ENCODE measurements at regions not wholly inside any gene's neighbourhood (a gene's known extent, or its start where the extent isn't known, plus 50 kb on each side); places are given as distances from the start of the nearest gene placed in this dataset.

DNA sequence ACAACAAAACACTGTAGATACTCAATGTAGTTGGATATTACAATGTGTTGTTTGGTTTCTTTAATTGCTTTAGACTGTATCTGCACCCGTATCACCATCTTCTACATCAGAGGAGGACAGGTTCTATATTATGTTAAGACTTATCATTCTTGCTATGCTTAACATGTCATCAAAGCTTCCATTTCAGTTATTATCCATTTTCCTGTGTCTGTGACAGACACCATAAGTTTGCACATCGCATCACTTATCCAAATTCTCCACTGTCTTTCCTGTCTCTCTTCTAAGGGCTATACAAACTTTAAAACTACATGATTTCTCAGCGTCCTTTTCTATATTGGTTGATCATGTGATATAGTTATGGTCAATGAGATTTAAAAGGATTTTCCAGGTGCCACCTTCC lies 719.0 kb downstream of the TBC1D32 start:
- no peaks in the 10 kb centered on the region for H3K36me3 ChIP-seq (ENCODE audit: insufficient read depth, low read depth, low read length)
- H3K9ac ChIP-seq (ENCODE audit: low read depth, low read length): no peak overlapping the region
- H3K4me1 ChIP-seq (ENCODE audit: insufficient read depth, low read length): peaks cover 3% of the 10 kb centered on the region; the same call in 1 of the 2 replicates
- no peaks in the 10 kb centered on the region for H3K27me3 ChIP-seq (ENCODE audit: insufficient read depth, low read length)
- no peak overlapping the region for H3K4me3 ChIP-seq (ENCODE audit: low read length)
- no peak overlapping the region for H3K27ac ChIP-seq (ENCODE audit: low read length)
- H3K9me3 ChIP-seq (ENCODE audit: insufficient read depth, low read depth, low read length): no peaks in the 10 kb centered on the region

GRCh38 chr6:120614723-120615122 lies 719.6 kb downstream of the TBC1D32 start:
- no peak overlapping the region for H3K4me3 ChIP-seq (ENCODE audit: low read length)
- peaks cover 2% of the 10 kb centered on the region; the same call in 1 of the 2 replicates for H3K4me1 ChIP-seq (ENCODE audit: insufficient read depth, low read length)
- no peak overlapping the region for H3K9ac ChIP-seq (ENCODE audit: low read depth, low read length)
- no peaks in the 10 kb centered on the region for H3K36me3 ChIP-seq (ENCODE audit: insufficient read depth, low read depth, low read length)
- no peak overlapping the region for H3K27ac ChIP-seq (ENCODE audit: low read length)
- H3K27me3 ChIP-seq (ENCODE audit: insufficient read depth, low read length): no peaks in the 10 kb centered on the region
- H3K9me3 ChIP-seq (ENCODE audit: insufficient read depth, low read depth, low read length): no peaks in the 10 kb centered on the region

DNA sequence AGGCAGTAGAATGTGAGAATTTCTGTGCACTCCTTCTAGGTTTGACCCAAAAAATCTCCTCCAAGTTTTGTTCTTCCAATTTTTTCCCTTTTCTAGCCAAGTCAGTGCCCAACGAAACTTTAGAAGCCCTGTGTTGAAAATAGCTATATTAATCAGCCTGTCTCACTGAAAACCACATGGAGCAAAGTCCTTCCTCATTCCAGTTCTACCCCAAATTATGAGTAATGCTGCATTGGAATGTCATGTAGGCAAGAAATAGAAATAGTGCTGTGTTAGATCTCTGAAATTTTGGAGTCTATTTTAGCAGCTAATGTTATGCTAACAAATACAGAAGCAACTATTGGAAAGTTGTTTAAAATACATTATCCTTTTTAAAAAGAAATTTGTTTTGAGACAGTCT lies 725.5 kb downstream of the TBC1D32 start:
- Histone ChIP-seq H3K27me3 (ENCODE audit: insufficient read depth, low read length) (no peaks in the 10 kb centered on the region), H3K27ac (ENCODE audit: low read length) (no peak overlapping the region), H3K4me3 (ENCODE audit: low read length) (no peak overlapping the region), H3K9me3 (ENCODE audit: insufficient read depth, low read depth, low read length) (no peaks in the 10 kb centered on the region), H3K36me3 (ENCODE audit: insufficient read depth, low read depth, low read length) (no peaks in the 10 kb centered on the region), H3K4me1 (ENCODE audit: insufficient read depth, low read length) (peaks cover 12% of the 10 kb centered on the region; the same call in 1 of the 2 replicates), H3K9ac (ENCODE audit: low read depth, low read length) (no peak overlapping the region)

- H3K27me3 ChIP-seq (ENCODE audit: insufficient read depth, low read length): no peaks in the 10 kb centered on the region
Measured at GRCh38 chr6:120606743-120607142, 727.5 kb downstream of the TBC1D32 start.

DNA sequence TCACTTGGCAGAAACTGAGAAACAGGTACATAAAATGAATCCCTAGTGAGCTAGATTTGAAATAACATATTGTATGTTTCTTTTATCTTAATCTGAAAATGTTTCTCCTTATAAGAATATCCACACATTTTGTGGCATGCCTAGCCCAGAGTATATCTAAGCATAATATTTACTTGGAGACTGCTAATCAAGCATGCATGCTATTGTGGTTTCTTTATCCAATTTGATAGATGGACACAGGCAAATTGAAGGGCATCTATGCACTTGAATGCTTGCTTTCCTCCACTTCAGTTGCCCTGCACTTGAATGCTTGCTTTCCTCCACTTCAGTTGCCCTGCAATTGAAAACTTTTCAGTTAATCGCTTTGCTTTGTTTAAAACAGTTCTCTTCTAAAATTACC lies 729.8 kb downstream of the TBC1D32 start:
- H3K4me3 ChIP-seq (ENCODE audit: low read length): no peak overlapping the region
- no peaks in the 10 kb centered on the region for H3K27me3 ChIP-seq (ENCODE audit: insufficient read depth, low read length)
- no peaks in the 10 kb centered on the region for H3K36me3 ChIP-seq (ENCODE audit: insufficient read depth, low read depth, low read length)
- H3K9me3 ChIP-seq (ENCODE audit: insufficient read depth, low read depth, low read length): no peaks in the 10 kb centered on the region
- H3K9ac ChIP-seq (ENCODE audit: low read depth, low read length): no peak overlapping the region
- peaks cover 12% of the 10 kb centered on the region; the same call in 1 of the 2 replicates for H3K4me1 ChIP-seq (ENCODE audit: insufficient read depth, low read length)
- H3K27ac ChIP-seq (ENCODE audit: low read length): no peak overlapping the region

More at GRCh38 chr6:120606743-120607142, 727.5 kb downstream of the TBC1D32 start:
- Histone ChIP-seq H3K4me3 (ENCODE audit: low read length) (peak overlapping the region; percentile 14; the same call in 1 of the 2 replicates), H3K9ac (ENCODE audit: low read depth, low read length) (no peak overlapping the region), H3K9me3 (ENCODE audit: insufficient read depth, low read depth, low read length) (no peaks in the 10 kb centered on the region), H3K4me1 (ENCODE audit: insufficient read depth, low read length) (peaks cover 12% of the 10 kb centered on the region; the same call in 1 of the 2 replicates), H3K27ac (ENCODE audit: low read length) (no peak overlapping the region), H3K36me3 (ENCODE audit: insufficient read depth, low read depth, low read length) (no peaks in the 10 kb centered on the region)

GRCh38 chr6:120590611-120591010 lies 743.7 kb downstream of the TBC1D32 start:
- Histone ChIP-seq H3K9me3 (ENCODE audit: insufficient read depth, low read depth, low read length) (no peaks in the 10 kb centered on the region), H3K27ac (ENCODE audit: low read length) (no peak overlapping the region), H3K4me1 (ENCODE audit: insufficient read depth, low read length) (no peaks in the 10 kb centered on the region; the same call in 1 of the 2 replicates), H3K4me3 (ENCODE audit: low read length) (no peak overlapping the region), H3K9ac (ENCODE audit: low read depth, low read length) (no peak overlapping the region), H3K36me3 (ENCODE audit: insufficient read depth, low read depth, low read length) (no peaks in the 10 kb centered on the region), H3K27me3 (ENCODE audit: insufficient read depth, low read length) (no peaks in the 10 kb centered on the region)

DNA sequence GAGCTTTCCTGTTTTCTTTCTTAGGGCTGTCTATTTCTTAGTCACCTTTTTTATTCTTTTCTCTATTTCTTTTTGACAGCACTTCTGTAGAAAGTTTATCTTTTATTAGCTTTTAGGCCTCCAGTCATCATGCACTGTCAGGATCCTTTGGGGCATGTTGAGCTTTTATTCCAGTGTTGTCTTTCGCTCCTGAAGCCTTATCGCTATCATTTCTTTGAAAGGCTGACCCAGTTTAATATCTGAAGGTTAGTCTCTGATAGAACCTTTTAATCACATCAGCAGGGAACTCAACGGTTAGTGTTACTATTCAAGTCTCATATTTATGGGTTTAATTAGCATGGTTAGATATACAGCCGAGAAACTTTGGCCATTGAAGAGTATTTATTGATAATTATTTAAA lies 745.9 kb downstream of the TBC1D32 start:
- H3K27ac ChIP-seq (ENCODE audit: low read length): no peak overlapping the region
- no peaks in the 10 kb centered on the region for H3K36me3 ChIP-seq (ENCODE audit: insufficient read depth, low read depth, low read length)
- peaks cover 5% of the 10 kb centered on the region; the same call in 1 of the 2 replicates for H3K4me1 ChIP-seq (ENCODE audit: insufficient read depth, low read length)
- H3K9me3 ChIP-seq (ENCODE audit: insufficient read depth, low read depth, low read length): no peaks in the 10 kb centered on the region
- no peaks in the 10 kb centered on the region for H3K27me3 ChIP-seq (ENCODE audit: insufficient read depth, low read length)
- H3K4me3 ChIP-seq (ENCODE audit: low read length): no peak overlapping the region
- no peak overlapping the region for H3K9ac ChIP-seq (ENCODE audit: low read depth, low read length)

DNA sequence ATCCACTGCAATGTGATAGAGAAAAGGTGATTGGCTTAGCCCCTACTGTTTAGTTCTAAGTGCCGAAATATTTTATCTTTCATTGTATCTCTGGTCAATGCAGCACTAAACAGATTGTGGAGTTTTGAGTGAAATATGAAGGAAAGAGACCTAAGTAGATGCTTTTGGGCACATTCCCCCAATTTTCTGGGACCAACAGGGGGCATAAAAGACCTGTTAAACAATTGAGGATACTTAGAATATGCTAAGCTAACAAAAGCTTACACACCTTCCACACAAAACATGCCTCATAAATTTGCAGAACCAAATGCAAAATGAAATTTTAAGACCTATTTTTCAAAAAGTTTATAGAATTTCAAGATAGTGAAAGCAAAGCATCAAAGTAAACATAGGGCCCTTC lies 746.9 kb downstream of the TBC1D32 start:
- Histone ChIP-seq H3K9ac (ENCODE audit: low read depth, low read length) (no peak overlapping the region), H3K27me3 (ENCODE audit: insufficient read depth, low read length) (no peaks in the 10 kb centered on the region), H3K9me3 (ENCODE audit: insufficient read depth, low read depth, low read length) (no peaks in the 10 kb centered on the region), H3K4me3 (ENCODE audit: low read length) (no peak overlapping the region), H3K27ac (ENCODE audit: low read length) (no peak overlapping the region), H3K4me1 (ENCODE audit: insufficient read depth, low read length) (peaks cover 5% of the 10 kb centered on the region; the same call in 1 of the 2 replicates), H3K36me3 (ENCODE audit: insufficient read depth, low read depth, low read length) (no peaks in the 10 kb centered on the region)

DNA sequence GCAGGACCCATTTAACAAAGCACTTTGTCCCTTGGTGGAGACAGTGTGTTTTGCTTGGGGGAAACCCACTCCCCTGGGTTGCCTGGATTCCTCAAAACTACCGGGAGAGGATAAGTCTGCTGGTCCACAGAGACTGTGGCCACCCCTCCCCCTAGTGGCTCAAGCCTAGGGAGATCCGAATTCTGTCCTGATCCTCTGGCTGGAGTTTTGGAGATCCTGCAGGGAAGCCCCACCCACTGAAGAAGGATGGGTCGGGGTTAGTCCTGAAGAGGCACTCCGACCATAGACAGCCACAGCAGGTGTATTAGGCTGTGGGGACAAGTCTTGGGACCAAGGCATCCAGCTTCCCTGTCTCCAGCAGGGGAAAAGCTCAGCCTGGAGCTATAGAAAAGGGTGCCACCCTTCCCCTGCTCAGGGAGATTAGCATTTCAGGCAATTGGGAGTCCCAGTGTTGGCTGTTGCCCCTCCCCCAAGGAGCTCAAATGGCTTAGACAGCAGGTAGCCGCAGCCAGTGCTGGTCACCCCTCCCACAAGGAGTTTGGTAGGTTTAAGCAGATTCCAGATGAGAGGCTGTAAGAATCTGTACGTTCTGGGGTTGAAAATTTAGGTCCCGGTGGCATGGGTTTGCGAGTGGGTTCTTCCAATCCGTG lies 750.0 kb downstream of the TBC1D32 start:
- Histone ChIP-seq H3K9me3 (ENCODE audit: insufficient read depth, low read depth, low read length) (no peaks in the 10 kb centered on the region), H3K36me3 (ENCODE audit: insufficient read depth, low read depth, low read length) (no peaks in the 10 kb centered on the region), H3K4me1 (ENCODE audit: insufficient read depth, low read length) (peaks cover 5% of the 10 kb centered on the region; the same call in 1 of the 2 replicates), H3K9ac (ENCODE audit: low read depth, low read length) (no peak overlapping the region), H3K4me3 (ENCODE audit: low read length) (no peak overlapping the region), H3K27ac (ENCODE audit: low read length) (no peak overlapping the region), H3K27me3 (ENCODE audit: insufficient read depth, low read length) (no peaks in the 10 kb centered on the region)

DNA sequence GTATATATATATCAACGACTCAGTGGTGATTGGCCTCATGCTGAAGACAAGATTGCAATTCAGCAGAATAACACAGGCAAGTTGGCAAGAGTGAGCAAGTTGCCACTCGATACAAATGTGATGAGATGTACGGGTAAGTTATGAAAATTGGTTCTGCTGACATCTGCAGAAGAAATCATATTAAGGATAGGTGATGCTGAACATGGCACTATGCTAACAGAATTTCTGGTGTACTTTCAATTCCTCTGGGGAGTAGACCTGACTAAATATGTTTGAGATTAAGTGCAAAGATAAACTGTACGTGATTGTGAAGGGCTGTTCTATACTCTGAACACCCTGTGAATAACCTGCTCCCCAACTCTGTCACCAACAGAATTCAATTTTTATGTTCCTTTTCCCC lies 758.2 kb downstream of the TBC1D32 start:
- no peak overlapping the region for H3K4me3 ChIP-seq (ENCODE audit: low read length)
- no peaks in the 10 kb centered on the region for H3K27me3 ChIP-seq (ENCODE audit: insufficient read depth, low read length)
- H3K36me3 ChIP-seq (ENCODE audit: insufficient read depth, low read depth, low read length): no peaks in the 10 kb centered on the region
- no peaks in the 10 kb centered on the region for H3K9me3 ChIP-seq (ENCODE audit: insufficient read depth, low read depth, low read length)
- H3K27ac ChIP-seq (ENCODE audit: low read length): no peak overlapping the region
- no peaks in the 10 kb centered on the region for H3K4me1 ChIP-seq (ENCODE audit: insufficient read depth, low read length)
- H3K9ac ChIP-seq (ENCODE audit: low read depth, low read length): no peak overlapping the region

GRCh38 chr6:120569714-120570113 lies 764.6 kb downstream of the TBC1D32 start:
- H3K27ac ChIP-seq (ENCODE audit: low read length): no peak overlapping the region

GRCh38 chr6:120564779-120565178 lies 769.5 kb downstream of the TBC1D32 start:
- no peaks in the 10 kb centered on the region for H3K4me1 ChIP-seq (ENCODE audit: insufficient read depth, low read length)
- no peaks in the 10 kb centered on the region for H3K36me3 ChIP-seq (ENCODE audit: insufficient read depth, low read depth, low read length)
- H3K9ac ChIP-seq (ENCODE audit: low read depth, low read length): no peak overlapping the region
- H3K9me3 ChIP-seq (ENCODE audit: insufficient read depth, low read depth, low read length): no peaks in the 10 kb centered on the region
- no peak overlapping the region for H3K27ac ChIP-seq (ENCODE audit: low read length)
- H3K27me3 ChIP-seq (ENCODE audit: insufficient read depth, low read length): no peaks in the 10 kb centered on the region
- no peak overlapping the region for H3K4me3 ChIP-seq (ENCODE audit: low read length)

More at GRCh38 chr6:120569714-120570113, 764.6 kb downstream of the TBC1D32 start:
- H3K27me3 ChIP-seq (ENCODE audit: insufficient read depth, low read length): no peaks in the 10 kb centered on the region
- no peak overlapping the region for H3K4me3 ChIP-seq (ENCODE audit: low read length)
- H3K4me1 ChIP-seq (ENCODE audit: insufficient read depth, low read length): no peaks in the 10 kb centered on the region
- H3K9me3 ChIP-seq (ENCODE audit: insufficient read depth, low read depth, low read length): no peaks in the 10 kb centered on the region
- H3K9ac ChIP-seq (ENCODE audit: low read depth, low read length): no peak overlapping the region
- no peaks in the 10 kb centered on the region for H3K36me3 ChIP-seq (ENCODE audit: insufficient read depth, low read depth, low read length)
